HG03354 (cell line): ENCODE measurements at regions not wholly inside any gene's neighbourhood (a gene's known extent, or its start where the extent isn't known, plus 50 kb on each side); places are given as distances from the start of the nearest gene placed in this dataset.

Experiments used
- ATAC-seq: cut with Tn5 transposase; IDR thresholded peaks from one replicate; pipeline ENCODE4 v1.9.1; 2021; ENCODE audit warnings: mild to moderate bottlenecking; ENCODE audit not compliant: unreplicated experiment, poor library complexity, severe bottlenecking

DNA sequence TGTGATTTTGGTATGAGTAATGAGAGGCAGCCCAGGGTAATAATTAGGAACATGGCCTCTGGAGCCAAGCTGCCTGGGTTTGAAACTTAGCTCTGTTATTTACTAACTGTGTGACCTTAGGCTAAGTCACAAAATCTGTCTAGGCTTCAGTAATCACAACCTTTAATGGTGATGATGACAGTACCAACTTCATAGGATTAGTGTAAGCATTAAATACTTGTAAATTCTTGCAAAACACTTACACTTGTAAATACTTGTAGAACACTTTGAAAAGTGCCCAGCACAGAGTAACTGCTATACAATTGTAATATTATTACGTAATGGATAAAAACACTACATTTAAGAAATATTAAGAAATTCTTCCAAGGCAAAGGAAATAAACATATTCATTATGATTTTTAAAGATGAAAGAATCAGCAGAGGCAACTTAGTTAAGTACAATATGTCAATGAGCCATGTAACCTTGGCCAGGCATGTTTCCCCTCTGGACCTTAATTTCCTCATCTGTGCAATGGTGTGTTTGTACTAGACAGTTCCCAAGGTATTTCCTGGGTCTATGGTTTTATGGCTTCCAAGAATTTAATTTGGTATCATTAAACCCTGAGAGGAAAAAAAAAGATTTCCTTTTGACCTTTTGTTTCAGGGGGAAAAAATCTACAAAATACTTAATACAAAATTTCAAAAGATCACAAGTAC, 628.5 kb upstream of the KLHL1 start:
- no peak for ATAC-seq

- no peak for ATAC-seq
These were observed 624.4 kb upstream of the KLHL1 start for GRCh38 chr13:70732611-70733010.

DNA sequence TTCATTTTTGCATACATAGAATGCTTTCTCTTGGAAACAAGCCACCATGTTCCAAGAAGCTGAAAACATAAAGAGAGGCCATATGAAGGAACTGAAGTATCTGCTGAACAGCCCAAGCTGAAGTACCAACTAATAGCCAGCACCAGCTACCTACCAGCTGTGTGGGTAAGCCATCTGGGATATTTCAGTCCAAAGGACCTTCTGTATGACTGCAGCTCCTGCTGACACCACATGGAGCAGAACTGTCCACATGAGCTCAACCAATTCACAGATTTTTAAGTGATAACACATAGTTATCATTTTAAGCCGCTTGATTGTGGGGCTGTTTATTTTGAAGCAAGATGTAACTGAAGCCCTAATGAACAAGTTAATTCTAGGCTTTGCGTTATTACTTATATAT, 621.1 kb upstream of the KLHL1 start:
- no peak for ATAC-seq

GRCh38 chr13:70723732-70724131, 615.5 kb upstream of the KLHL1 start:
- ATAC-seq = no peak

DNA sequence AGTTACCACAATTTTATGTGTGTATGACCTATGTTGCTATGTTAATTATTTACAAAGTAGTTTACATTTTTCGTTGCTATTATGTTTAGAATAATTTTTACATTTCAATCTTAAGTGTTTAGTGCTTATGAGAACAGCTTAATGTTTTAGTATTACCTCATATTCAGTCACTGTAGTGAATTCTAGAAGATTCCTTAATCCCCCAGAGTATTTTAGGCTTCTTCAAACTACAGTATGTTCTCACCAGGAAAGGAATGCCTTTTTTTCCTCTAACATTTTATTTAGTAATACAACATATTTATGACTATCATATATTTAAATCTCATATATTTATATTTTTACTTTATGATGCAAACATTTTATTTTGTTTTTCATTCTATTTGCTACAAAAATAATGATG, 612.1 kb upstream of the KLHL1 start:
- no peak for ATAC-seq

DNA sequence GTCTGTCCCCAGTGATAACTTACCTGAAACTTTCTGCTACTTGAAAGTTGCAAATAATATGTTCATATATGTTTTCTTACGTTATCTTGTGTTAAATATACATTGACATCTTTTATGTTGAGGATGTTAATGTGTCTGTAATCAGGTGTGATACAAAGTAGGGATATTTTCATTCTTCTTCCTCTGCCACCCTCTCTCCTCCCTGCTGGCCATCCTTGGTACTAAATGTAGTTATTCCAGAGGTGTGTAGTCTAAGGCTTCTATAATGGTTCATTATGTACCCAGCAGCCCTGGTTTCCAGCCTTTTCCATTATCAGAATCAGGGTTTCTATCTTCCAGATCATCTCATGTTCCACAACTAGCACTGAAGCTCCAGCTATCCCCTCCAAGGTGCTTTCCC, 606.7 kb upstream of the KLHL1 start:
- no peak for ATAC-seq

GRCh38 chr13:70708775-70709174, 600.5 kb upstream of the KLHL1 start:
- no peak for ATAC-seq

- ATAC-seq = no peak
These were observed 595.5 kb upstream of the KLHL1 start for GRCh38 chr13:70703755-70704154.

GRCh38 chr13:70694996-70695715, 586.9 kb upstream of the KLHL1 start:
- ATAC-seq = no peak

DNA sequence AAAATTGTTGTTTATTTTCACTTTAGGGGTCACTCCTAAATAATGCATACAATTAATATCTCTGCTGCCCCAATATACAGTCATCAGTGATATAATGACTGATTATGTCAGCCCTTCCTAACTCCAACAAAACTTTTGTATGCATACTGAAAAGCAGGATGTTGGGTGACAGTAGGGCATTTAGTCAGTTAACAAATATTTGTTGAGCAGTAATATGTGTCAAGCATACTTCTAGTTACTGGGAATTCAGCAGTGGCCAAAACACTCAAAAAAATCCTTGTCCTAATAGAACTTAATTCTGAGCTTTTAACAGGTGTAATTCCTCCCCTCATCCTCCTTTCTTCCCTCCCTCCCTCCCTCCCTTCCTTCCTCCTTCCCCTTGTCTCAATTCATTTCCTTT, 560.7 kb upstream of the KLHL1 start:
- no peak for ATAC-seq

DNA sequence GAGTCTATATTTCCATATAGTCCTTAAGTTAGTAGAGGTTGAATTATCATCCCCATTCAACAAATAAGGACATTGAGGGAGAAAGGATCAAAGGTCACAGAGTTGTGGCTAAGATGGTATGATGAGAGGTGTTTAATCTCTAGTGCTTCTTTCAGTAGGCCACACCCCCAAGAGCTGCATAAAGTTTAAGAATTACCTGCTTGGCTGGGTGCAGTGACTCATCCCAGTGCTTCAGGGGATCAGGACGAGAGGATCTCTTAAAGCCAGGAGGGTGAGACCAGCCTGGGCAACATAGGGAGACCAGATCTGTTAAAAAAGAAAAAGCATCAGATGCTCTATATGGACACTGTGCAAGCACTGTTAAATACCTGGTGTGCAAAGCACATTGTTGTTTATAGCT, 560.0 kb upstream of the KLHL1 start:
- ATAC-seq = no peak

GRCh38 chr13:70666883-70667556, 558.8 kb upstream of the KLHL1 start:
- no peak for ATAC-seq

- no peak for ATAC-seq
These were observed 554.1 kb upstream of the KLHL1 start for GRCh38 chr13:70662231-70662940.

- ATAC-seq = no peak
These were observed 535.8 kb upstream of the KLHL1 start for GRCh38 chr13:70644052-70644451.

- ATAC-seq = no peak
These were observed 526.6 kb upstream of the KLHL1 start for GRCh38 chr13:70634893-70635292.

- ATAC-seq = no peak
These were observed 522.0 kb upstream of the KLHL1 start for GRCh38 chr13:70630247-70630646.

- ATAC-seq = peak; percentile 63
These were observed 515.0 kb upstream of the KLHL1 start for GRCh38 chr13:70623239-70623638.

GRCh38 chr13:70622796-70623195, 514.5 kb upstream of the KLHL1 start:
- ATAC-seq = no peak

DNA sequence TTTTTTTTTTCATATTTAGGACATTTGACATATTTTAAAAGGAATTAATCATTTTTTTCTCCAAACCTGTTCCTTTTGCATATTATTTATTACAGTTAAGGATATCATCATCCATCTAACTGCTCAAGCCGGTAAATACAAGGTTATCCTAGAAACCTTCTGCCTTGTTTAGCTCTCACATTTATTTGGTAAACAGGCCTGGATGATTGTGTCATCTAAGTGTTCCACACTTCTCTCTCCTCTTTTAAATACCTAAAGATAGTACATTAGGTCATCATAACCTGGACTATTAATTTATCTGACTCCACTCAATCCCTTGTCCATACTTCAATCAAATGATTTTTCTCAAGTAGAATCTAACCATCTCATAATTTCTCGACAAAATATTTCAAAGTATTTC, 511.7 kb upstream of the KLHL1 start:
- no peak for ATAC-seq

- no peak for ATAC-seq
These were observed 508.6 kb upstream of the KLHL1 start for GRCh38 chr13:70616847-70617246.
